ENCODE measurements at regions not wholly inside any gene's neighbourhood (a gene's known extent, or its start where the extent isn't known, plus 50 kb on each side); places are given as distances from the start of the nearest gene placed in this dataset.

- Histone ChIP-seq H3K4me1 (ENCODE audit: control insufficient read depth in 2 of 2, insufficient read depth in 2 of 2, low read length in 1 of 2) (peaks cover 0 to 2% of the 10 kb centered on the region in 2 donors), H3K27me3 (ENCODE audit: control insufficient read depth in 1 of 2, insufficient read depth in 2 of 2, low read length in 2 of 2) (no peaks in the 10 kb centered on the region), H3K9me3 (ENCODE audit: control insufficient read depth in 2 of 2, insufficient read depth in 1 of 2, low read depth in 1 of 2, low read length in 1 of 2) (peaks cover 2 to 3% of the 10 kb centered on the region in 2 donors), H3K4me3 (ENCODE audit: low read depth in 1 of 2, low read length in 2 of 2) (no peak overlapping the region), H3K27ac (ENCODE audit: low read depth in 2 of 2, low read length in 1 of 2) (no peak overlapping the region), H3K36me3 (ENCODE audit: control insufficient read depth in 2 of 2, insufficient read depth in 2 of 2, low read length in 1 of 2) (no peaks in the 10 kb centered on the region)
- WGBS, 2 donors: 88 to 93% methylated on average over 2 of the region's 2 CpGs
These were observed 137.9 kb upstream of the THBS2 start for GRCh38 chr6:169391473-169392071.

GRCh38 chr6:169388395-169389166, 134.9 kb upstream of the THBS2 start:
- H3K4me3 ChIP-seq (ENCODE audit: low read depth in 1 of 2, low read length in 2 of 2): no peak overlapping the region

GRCh38 chr6:169387809-169388383, 134.2 kb upstream of the THBS2 start:
- Histone ChIP-seq H3K27ac (ENCODE audit: low read depth in 2 of 2, low read length in 1 of 2) (no peak overlapping the region), H3K36me3 (ENCODE audit: control insufficient read depth in 2 of 2, insufficient read depth in 2 of 2, low read length in 1 of 2) (no peaks in the 10 kb centered on the region), H3K27me3 (ENCODE audit: control insufficient read depth in 1 of 2, insufficient read depth in 2 of 2, low read length in 2 of 2) (no peaks in the 10 kb centered on the region), H3K4me1 (ENCODE audit: control insufficient read depth in 2 of 2, insufficient read depth in 2 of 2, low read length in 1 of 2) (peaks cover 0 to 2% of the 10 kb centered on the region in 2 donors), H3K4me3 (ENCODE audit: low read depth in 1 of 2, low read length in 2 of 2) (no peak overlapping the region), H3K9me3 (ENCODE audit: control insufficient read depth in 2 of 2, insufficient read depth in 1 of 2, low read depth in 1 of 2, low read length in 1 of 2) (peaks cover 3 to 9% of the 10 kb centered on the region in 2 donors)
- 85 to 87% methylated on average over 9 of the region's 9 CpGs for WGBS, 2 donors

More at GRCh38 chr6:169388395-169389166, 134.9 kb upstream of the THBS2 start:
- no peaks in the 10 kb centered on the region for H3K36me3 ChIP-seq (ENCODE audit: control insufficient read depth in 2 of 2, insufficient read depth in 2 of 2, low read length in 1 of 2)
- H3K27me3 ChIP-seq (ENCODE audit: control insufficient read depth in 1 of 2, insufficient read depth in 2 of 2, low read length in 2 of 2): no peaks in the 10 kb centered on the region
- no peak overlapping the region for H3K27ac ChIP-seq (ENCODE audit: low read depth in 2 of 2, low read length in 1 of 2)
- H3K4me1 ChIP-seq (ENCODE audit: control insufficient read depth in 2 of 2, insufficient read depth in 2 of 2, low read length in 1 of 2): peaks cover 0 to 2% of the 10 kb centered on the region in 2 donors
- H3K9me3 ChIP-seq (ENCODE audit: control insufficient read depth in 2 of 2, insufficient read depth in 1 of 2, low read depth in 1 of 2, low read length in 1 of 2): peaks cover 3 to 9% of the 10 kb centered on the region in 2 donors
- WGBS, 2 donors: 78% methylated on average over 20 of the region's 20 CpGs

GRCh38 chr6:169386411-169387057, 132.9 kb upstream of the THBS2 start:
- H3K4me1 ChIP-seq (ENCODE audit: control insufficient read depth in 2 of 2, insufficient read depth in 2 of 2, low read length in 1 of 2): peaks cover 0 to 4% of the 10 kb centered on the region in 2 donors
- no peak overlapping the region for H3K4me3 ChIP-seq (ENCODE audit: low read depth in 1 of 2, low read length in 2 of 2)
- 59 to 70% methylated on average over 20 of the region's 20 CpGs for WGBS, 2 donors
- H3K9me3 ChIP-seq (ENCODE audit: control insufficient read depth in 2 of 2, insufficient read depth in 1 of 2, low read depth in 1 of 2, low read length in 1 of 2): peaks cover 3 to 9% of the 10 kb centered on the region in 2 donors
- H3K27me3 ChIP-seq (ENCODE audit: control insufficient read depth in 1 of 2, insufficient read depth in 2 of 2, low read length in 2 of 2): no peaks in the 10 kb centered on the region
- no peaks in the 10 kb centered on the region for H3K36me3 ChIP-seq (ENCODE audit: control insufficient read depth in 2 of 2, insufficient read depth in 2 of 2, low read length in 1 of 2)
- peak overlapping the region in 1 of 2 donors; percentile 15 for H3K27ac ChIP-seq (ENCODE audit: low read depth in 2 of 2, low read length in 1 of 2)

- Histone ChIP-seq H3K9me3 (ENCODE audit: control insufficient read depth in 2 of 2, insufficient read depth in 1 of 2, low read depth in 1 of 2, low read length in 1 of 2) (peaks cover 3 to 9% of the 10 kb centered on the region in 2 donors), H3K4me3 (ENCODE audit: low read depth in 1 of 2, low read length in 2 of 2) (no peak overlapping the region), H3K36me3 (ENCODE audit: control insufficient read depth in 2 of 2, insufficient read depth in 2 of 2, low read length in 1 of 2) (no peaks in the 10 kb centered on the region), H3K27me3 (ENCODE audit: control insufficient read depth in 1 of 2, insufficient read depth in 2 of 2, low read length in 2 of 2) (no peaks in the 10 kb centered on the region), H3K27ac (ENCODE audit: low read depth in 2 of 2, low read length in 1 of 2) (no peak overlapping the region), H3K4me1 (ENCODE audit: control insufficient read depth in 2 of 2, insufficient read depth in 2 of 2, low read length in 1 of 2) (peaks cover 0 to 4% of the 10 kb centered on the region in 2 donors)
- WGBS, 2 donors: 92 to 94% methylated on average over 9 of the region's 9 CpGs
These were observed 131.7 kb upstream of the THBS2 start for GRCh38 chr6:169385237-169385880.

- Histone ChIP-seq H3K27me3 (ENCODE audit: control insufficient read depth in 1 of 2, insufficient read depth in 2 of 2, low read length in 2 of 2) (no peaks in the 10 kb centered on the region), H3K4me1 (ENCODE audit: control insufficient read depth in 2 of 2, insufficient read depth in 2 of 2, low read length in 1 of 2) (peaks cover 0 to 4% of the 10 kb centered on the region in 2 donors), H3K27ac (ENCODE audit: low read depth in 2 of 2, low read length in 1 of 2) (no peak overlapping the region), H3K4me3 (ENCODE audit: low read depth in 1 of 2, low read length in 2 of 2) (no peak overlapping the region), H3K9me3 (ENCODE audit: control insufficient read depth in 2 of 2, insufficient read depth in 1 of 2, low read depth in 1 of 2, low read length in 1 of 2) (peaks cover 3 to 6% of the 10 kb centered on the region in 2 donors), H3K36me3 (ENCODE audit: control insufficient read depth in 2 of 2, insufficient read depth in 2 of 2, low read length in 1 of 2) (no peaks in the 10 kb centered on the region)
- 76% methylated on average over 7 of the region's 7 CpGs for WGBS, 2 donors
These were observed 130.6 kb upstream of the THBS2 start for GRCh38 chr6:169384291-169384690.

GRCh38 chr6:169383265-169383664, 129.6 kb upstream of the THBS2 start:
- H3K4me3 ChIP-seq (ENCODE audit: low read depth in 1 of 2, low read length in 2 of 2): no peak overlapping the region
- no peak overlapping the region for H3K27ac ChIP-seq (ENCODE audit: low read depth in 2 of 2, low read length in 1 of 2)
- no peaks in the 10 kb centered on the region for H3K36me3 ChIP-seq (ENCODE audit: control insufficient read depth in 2 of 2, insufficient read depth in 2 of 2, low read length in 1 of 2)
- WGBS, 2 donors: 42 to 47% methylated on average over 6 of the region's 6 CpGs
- no peaks in the 10 kb centered on the region for H3K27me3 ChIP-seq (ENCODE audit: control insufficient read depth in 1 of 2, insufficient read depth in 2 of 2, low read length in 2 of 2)
- peaks cover 0 to 6% of the 10 kb centered on the region in 2 donors for H3K9me3 ChIP-seq (ENCODE audit: control insufficient read depth in 2 of 2, insufficient read depth in 1 of 2, low read depth in 1 of 2, low read length in 1 of 2)
- peaks cover 0 to 4% of the 10 kb centered on the region in 2 donors for H3K4me1 ChIP-seq (ENCODE audit: control insufficient read depth in 2 of 2, insufficient read depth in 2 of 2, low read length in 1 of 2)

GRCh38 chr6:169382735-169383134, 129.1 kb upstream of the THBS2 start:
- no peaks in the 10 kb centered on the region for H3K27me3 ChIP-seq (ENCODE audit: control insufficient read depth in 1 of 2, insufficient read depth in 2 of 2, low read length in 2 of 2)
- H3K9me3 ChIP-seq (ENCODE audit: control insufficient read depth in 2 of 2, insufficient read depth in 1 of 2, low read depth in 1 of 2, low read length in 1 of 2): peaks cover 0 to 6% of the 10 kb centered on the region in 2 donors
- H3K4me1 ChIP-seq (ENCODE audit: control insufficient read depth in 2 of 2, insufficient read depth in 2 of 2, low read length in 1 of 2): peaks cover 0 to 4% of the 10 kb centered on the region in 2 donors
- WGBS, 2 donors: 79 to 92% methylated on average over 1 of the region's 1 CpG
- H3K36me3 ChIP-seq (ENCODE audit: control insufficient read depth in 2 of 2, insufficient read depth in 2 of 2, low read length in 1 of 2): no peaks in the 10 kb centered on the region
- no peak overlapping the region for H3K27ac ChIP-seq (ENCODE audit: low read depth in 2 of 2, low read length in 1 of 2)
- H3K4me3 ChIP-seq (ENCODE audit: low read depth in 1 of 2, low read length in 2 of 2): no peak overlapping the region

- peaks cover 0 to 4% of the 10 kb centered on the region in 2 donors for H3K4me1 ChIP-seq (ENCODE audit: control insufficient read depth in 2 of 2, insufficient read depth in 2 of 2, low read length in 1 of 2)
- H3K9me3 ChIP-seq (ENCODE audit: control insufficient read depth in 2 of 2, insufficient read depth in 1 of 2, low read depth in 1 of 2, low read length in 1 of 2): peaks cover 0 to 6% of the 10 kb centered on the region in 2 donors
- H3K27me3 ChIP-seq (ENCODE audit: control insufficient read depth in 1 of 2, insufficient read depth in 2 of 2, low read length in 2 of 2): no peaks in the 10 kb centered on the region
- H3K4me3 ChIP-seq (ENCODE audit: low read depth in 1 of 2, low read length in 2 of 2): no peak overlapping the region
- no peak overlapping the region for H3K27ac ChIP-seq (ENCODE audit: low read depth in 2 of 2, low read length in 1 of 2)
- WGBS, 2 donors: 76% methylated on average over 6 of the region's 6 CpGs
- no peaks in the 10 kb centered on the region for H3K36me3 ChIP-seq (ENCODE audit: control insufficient read depth in 2 of 2, insufficient read depth in 2 of 2, low read length in 1 of 2)
These were observed 128.3 kb upstream of the THBS2 start for GRCh38 chr6:169381988-169382387.
